Sigmoid colon (tissue), 6 donors: ENCODE measurements at regions not wholly inside any gene's neighbourhood (a gene's known extent, or its start where the extent isn't known, plus 50 kb on each side); places are given as distances from the start of the nearest gene placed in this dataset.
"Not testable (repeated sequence)": the region's sequence is repeated elsewhere in the genome, so short reads cannot be mapped to it uniquely, and the experiment has no call there.

Experiments
- DNase-seq: peaks from one replicate; pipeline ENCODE4 v3.0.0-alpha.2; 2019
- H3K27ac ChIP-seq, 4 donors: fragments of 200-600 bp; sonication (generic); one replicate each; pipeline ENCODE4 v1.5.1; 2016 to 2019; ENCODE audit warnings: mild to moderate bottlenecking in 1 of 4
- H3K27me3 ChIP-seq, 3 donors: fragments of 200-600 bp; sonication (generic); one replicate each; pipeline ENCODE4 v1.5.1; 2019; ENCODE audit warnings: mild to moderate bottlenecking in 1 of 3
- H3K36me3 ChIP-seq, 4 donors: fragments of 200-600 bp; sonication (generic); one replicate each; pipeline ENCODE4 v1.5.1; 2016 to 2019
- H3K4me1 ChIP-seq, 4 donors: fragments of 200-600 bp; sonication (generic); one replicate each; pipeline ENCODE4 v1.5.1; 2017 to 2019
- H3K4me3 ChIP-seq, 4 donors: fragments of 200-600 bp; sonication (generic); one replicate each; pipeline ENCODE4 v1.5.1; 2017 to 2019; ENCODE audit warnings: mild to moderate bottlenecking in 2 of 4, moderate library complexity in 1 of 4
- H3K9me3 ChIP-seq, 4 donors: fragments of 200-600 bp in 3 of 4; sonication (generic) in 3 of 4; one replicate each; pipeline versions ENCODE4 v1.5.1 to v1.6.1; 2013 to 2019
- EP300 ChIP-seq, 4 donors: sonication (generic); formaldehyde crosslinking; IDR thresholded peaks; one replicate each; pipeline ENCODE4 v1.6.1; 2017; ENCODE audit warnings: antibody characterized with exemption in 4 of 4
- POLR2A ChIP-seq, 2 donors: fragments of 450-650 bp; IDR thresholded peaks; one replicate each; pipeline ENCODE4 v1.6.1; 2016; ENCODE audit warnings: antibody characterized with exemption in 2 of 2, mild to moderate bottlenecking in 2 of 2, moderate library complexity in 2 of 2
- POLR2AphosphoS5 ChIP-seq, 4 donors: sonication (generic); formaldehyde crosslinking; IDR thresholded peaks; one replicate each; pipeline ENCODE4 v1.6.1; 2017; ENCODE audit warnings: antibody characterized with exemption in 4 of 4
- WGBS, 2 donors: extraction: QIAGEN DNeasy Blood & Tissue Kit; methylation state at CpG; one replicate each; pipeline ENCODE4 v1.1.7; 2013; 5-methylcytosine and 5-hydroxymethylcytosine counted together
- intact Hi-C: fragments of 100-400 bp; cut with DNase I; formaldehyde crosslinking; loops from one replicate; pipeline ENCODE4 v1.15.1; 2023
- TF ChIP-seq, protein P1 (sequence below), 4 experiments: fragments of 450-650 bp in 3 of 4; fragments of 200-600 bp in 1 of 4; IDR thresholded peaks; one replicate each; pipeline ENCODE4 v1.5.1; 2016 to 2019; ENCODE audit warnings: antibody characterized with exemption in 4 of 4, mild to moderate bottlenecking in 3 of 4, moderate library complexity in 2 of 4
- donor health status: healthy with polysubstance abuse.
- donor health status: healthy.

GRCh38 chr12:59374783-59375182, 221.0 kb upstream of the SLC16A7 start:
- DNase-seq, result no peak
- Histone ChIP-seq H3K9me3 (no peaks in the 10 kb centered on the region), H3K27me3 (no peaks in the 10 kb centered on the region), H3K36me3 (no peaks in the 10 kb centered on the region), H3K4me1 (no peaks in the 10 kb centered on the region), H3K4me3 (no peak overlapping the region), H3K27ac (no peak overlapping the region)
- TF ChIP-seq POLR2AphosphoS5 (IDR thresholded peaks at IDR 0.05), result no peak
- no peak for TF ChIP-seq EP300 (IDR thresholded peaks at IDR 0.05)
- TF ChIP-seq, protein P1, sequence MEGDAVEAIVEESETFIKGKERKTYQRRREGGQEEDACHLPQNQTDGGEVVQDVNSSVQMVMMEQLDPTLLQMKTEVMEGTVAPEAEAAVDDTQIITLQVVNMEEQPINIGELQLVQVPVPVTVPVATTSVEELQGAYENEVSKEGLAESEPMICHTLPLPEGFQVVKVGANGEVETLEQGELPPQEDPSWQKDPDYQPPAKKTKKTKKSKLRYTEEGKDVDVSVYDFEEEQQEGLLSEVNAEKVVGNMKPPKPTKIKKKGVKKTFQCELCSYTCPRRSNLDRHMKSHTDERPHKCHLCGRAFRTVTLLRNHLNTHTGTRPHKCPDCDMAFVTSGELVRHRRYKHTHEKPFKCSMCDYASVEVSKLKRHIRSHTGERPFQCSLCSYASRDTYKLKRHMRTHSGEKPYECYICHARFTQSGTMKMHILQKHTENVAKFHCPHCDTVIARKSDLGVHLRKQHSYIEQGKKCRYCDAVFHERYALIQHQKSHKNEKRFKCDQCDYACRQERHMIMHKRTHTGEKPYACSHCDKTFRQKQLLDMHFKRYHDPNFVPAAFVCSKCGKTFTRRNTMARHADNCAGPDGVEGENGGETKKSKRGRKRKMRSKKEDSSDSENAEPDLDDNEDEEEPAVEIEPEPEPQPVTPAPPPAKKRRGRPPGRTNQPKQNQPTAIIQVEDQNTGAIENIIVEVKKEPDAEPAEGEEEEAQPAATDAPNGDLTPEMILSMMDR (IDR thresholded peaks at IDR 0.05), result no peak
- no peak for TF ChIP-seq POLR2A (IDR thresholded peaks at IDR 0.05)
- WGBS, 2 donors, result 82 to 84% methylated on average over 1 of the region's 1 CpG
- intact Hi-C loops, result no loop called here

DNA sequence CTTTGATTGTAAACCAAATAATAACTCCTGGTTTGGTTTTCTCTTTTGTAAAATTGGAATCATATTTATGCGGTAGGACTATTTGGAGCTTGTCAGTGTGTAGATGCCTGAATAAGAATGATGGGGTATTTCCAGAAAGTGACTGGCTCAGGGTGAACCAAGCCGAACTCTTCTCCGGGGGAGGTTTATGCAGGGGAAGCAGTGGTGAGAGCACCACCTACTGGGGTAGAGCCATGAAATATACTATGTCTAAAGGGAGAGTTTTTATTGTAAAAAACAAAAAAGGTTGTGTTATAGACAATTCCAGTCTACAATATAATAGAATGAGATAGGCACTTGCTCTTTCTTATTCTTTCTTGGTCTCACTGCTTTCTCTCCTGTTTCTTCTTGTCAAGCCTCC, 222.9 kb upstream of the SLC16A7 start:
- Histone ChIP-seq H3K27ac (no peak overlapping the region), H3K27me3 (no peaks in the 10 kb centered on the region), H3K4me3 (no peak overlapping the region), H3K4me1 (no peaks in the 10 kb centered on the region), H3K9me3 (no peaks in the 10 kb centered on the region), H3K36me3 (no peaks in the 10 kb centered on the region)
- TF ChIP-seq, protein P1 (IDR thresholded peaks at IDR 0.05), result no peak
- no peak for TF ChIP-seq POLR2A (IDR thresholded peaks at IDR 0.05)
- no peak for TF ChIP-seq POLR2AphosphoS5 (IDR thresholded peaks at IDR 0.05)
- no peak for TF ChIP-seq EP300 (IDR thresholded peaks at IDR 0.05)
- intact Hi-C loops, result no loop called here
- 64 to 69% methylated on average over 3 of the region's 3 CpGs for WGBS, 2 donors
- no peak for DNase-seq

DNA sequence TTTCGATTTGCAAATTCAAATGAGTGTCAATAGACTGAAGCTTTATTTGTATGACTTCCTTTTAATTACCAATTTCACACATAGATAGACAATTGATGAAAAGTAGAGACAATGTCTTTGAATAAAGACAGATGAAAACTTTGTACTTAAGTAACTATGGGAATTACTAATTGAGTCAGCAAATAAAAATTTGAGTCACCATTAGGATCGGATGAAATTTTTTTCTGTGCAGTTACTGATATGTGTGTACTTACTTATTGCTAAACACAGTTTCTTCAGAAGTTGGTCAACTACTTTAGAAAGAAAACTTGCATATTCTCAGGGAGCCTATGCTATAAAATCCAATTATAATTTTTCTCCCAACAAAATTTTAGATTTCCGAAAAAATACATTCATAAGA, 224.9 kb upstream of the SLC16A7 start:
- H3K4me1 ChIP-seq, result no peaks in the 10 kb centered on the region
- H3K27ac ChIP-seq, result no peak overlapping the region
- TF ChIP-seq, protein P1 (IDR thresholded peaks at IDR 0.05), result no peak
- TF ChIP-seq POLR2A (IDR thresholded peaks at IDR 0.05) (no peak), EP300 (IDR thresholded peaks at IDR 0.05) (no peak)
- 85 to 87% methylated on average over 3 of the region's 3 CpGs for WGBS, 2 donors
- no peak overlapping the region for H3K4me3 ChIP-seq
- no peaks in the 10 kb centered on the region for H3K36me3 ChIP-seq
- no peaks in the 10 kb centered on the region for H3K27me3 ChIP-seq
- intact Hi-C loops, result no loop called here
- no peaks in the 10 kb centered on the region for H3K9me3 ChIP-seq
- DNase-seq, result no peak

- TF ChIP-seq, protein P1 (IDR thresholded peaks at IDR 0.05), result no peak
- no peak for TF ChIP-seq POLR2AphosphoS5 (IDR thresholded peaks at IDR 0.05)
- no peak for TF ChIP-seq EP300 (IDR thresholded peaks at IDR 0.05)
- TF ChIP-seq POLR2A (IDR thresholded peaks at IDR 0.05), result no peak
- H3K4me1 ChIP-seq, result no peaks in the 10 kb centered on the region
- no peak overlapping the region for H3K27ac ChIP-seq
- H3K4me3 ChIP-seq, result no peak overlapping the region
- WGBS, 2 donors, result 26 to 64% methylated on average over 2 of the region's 2 CpGs
- no peaks in the 10 kb centered on the region for H3K36me3 ChIP-seq
- DNase-seq, result no peak
- H3K9me3 ChIP-seq, result no peaks in the 10 kb centered on the region
- intact Hi-C loops, result no loop called here
- H3K27me3 ChIP-seq, result no peaks in the 10 kb centered on the region
Observed at GRCh38 chr12:59365133-59365532, 230.7 kb upstream of the SLC16A7 start.

- Histone ChIP-seq H3K4me1 (no peaks in the 10 kb centered on the region), H3K9me3 (no peaks in the 10 kb centered on the region), H3K27me3 (no peaks in the 10 kb centered on the region), H3K36me3 (no peaks in the 10 kb centered on the region), H3K4me3 (no peak overlapping the region), H3K27ac (no peak overlapping the region)
- 20 to 26% methylated on average over 1 of the region's 1 CpG for WGBS, 2 donors
- intact Hi-C loops, result no loop called here
- DNase-seq, result no peak
- TF ChIP-seq, protein P1 (IDR thresholded peaks at IDR 0.05), result no peak
- TF ChIP-seq POLR2AphosphoS5 (IDR thresholded peaks at IDR 0.05), result no peak
- TF ChIP-seq POLR2A (IDR thresholded peaks at IDR 0.05), result no peak
- no peak for TF ChIP-seq EP300 (IDR thresholded peaks at IDR 0.05)
Observed at GRCh38 chr12:59357811-59358210, 238.0 kb upstream of the SLC16A7 start.

GRCh38 chr12:59346248-59346647, 249.6 kb upstream of the SLC16A7 start:
- H3K9me3 ChIP-seq, DNase-seq, H3K27ac ChIP-seq, H3K27me3 ChIP-seq, H3K36me3 ChIP-seq, H3K4me3 ChIP-seq, H3K4me1 ChIP-seq, intact Hi-C loops: not testable (repeated sequence)
- 55 to 92% methylated on average over 5 of the region's 5 CpGs for WGBS, 2 donors
